ENCODE measurements at regions not wholly inside any gene's neighbourhood (a gene's known extent, or its start where the extent isn't known, plus 50 kb on each side); places are given as distances from the start of the nearest gene placed in this dataset.

DNA sequence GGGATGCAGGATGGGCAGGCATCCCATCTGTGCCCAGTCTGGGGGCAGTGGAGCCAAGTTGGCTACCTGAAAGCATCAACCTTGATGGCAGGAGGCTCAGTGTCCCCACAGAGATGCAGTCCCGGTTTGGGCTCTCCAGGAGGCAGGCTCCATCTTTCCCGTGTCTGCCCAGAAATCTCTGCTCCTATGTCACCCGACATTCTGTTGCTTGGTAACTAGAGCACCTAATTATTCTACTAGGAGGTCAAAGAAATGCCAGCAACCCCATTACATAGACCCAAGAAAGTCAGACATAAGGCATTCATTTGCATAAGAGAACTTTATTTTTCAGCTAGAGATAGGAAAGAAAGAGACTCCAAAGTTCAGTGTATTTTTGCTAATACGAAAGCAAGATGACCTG is 100.3 kb upstream of the BACE2 start:
- no peaks in the 10 kb centered on the region for H3K9me3 ChIP-seq (ENCODE audit: control insufficient read depth, insufficient read depth, low read length)
- no peak overlapping the region for H3K9ac ChIP-seq (ENCODE audit: low read depth, low read length)
- no peaks in the 10 kb centered on the region for H3K36me3 ChIP-seq (ENCODE audit: insufficient read depth, low read length)
- H3K4me1 ChIP-seq (ENCODE audit: insufficient read depth, low read length): peaks cover 5% of the 10 kb centered on the region; the same call in 1 of the 2 replicates

- peak overlapping the region; percentile 24; the same call in 1 of the 2 replicates for H3K9ac ChIP-seq (ENCODE audit: low read depth, low read length)
- H3K9me3 ChIP-seq (ENCODE audit: control insufficient read depth, insufficient read depth, low read length): no peaks in the 10 kb centered on the region
- H3K4me1 ChIP-seq (ENCODE audit: insufficient read depth, low read length): peaks cover 5% of the 10 kb centered on the region; the same call in 1 of the 2 replicates
- H3K36me3 ChIP-seq (ENCODE audit: insufficient read depth, low read length): no peaks in the 10 kb centered on the region
These were observed 99.5 kb upstream of the BACE2 start for GRCh38 chr21:41068496-41068895.

DNA sequence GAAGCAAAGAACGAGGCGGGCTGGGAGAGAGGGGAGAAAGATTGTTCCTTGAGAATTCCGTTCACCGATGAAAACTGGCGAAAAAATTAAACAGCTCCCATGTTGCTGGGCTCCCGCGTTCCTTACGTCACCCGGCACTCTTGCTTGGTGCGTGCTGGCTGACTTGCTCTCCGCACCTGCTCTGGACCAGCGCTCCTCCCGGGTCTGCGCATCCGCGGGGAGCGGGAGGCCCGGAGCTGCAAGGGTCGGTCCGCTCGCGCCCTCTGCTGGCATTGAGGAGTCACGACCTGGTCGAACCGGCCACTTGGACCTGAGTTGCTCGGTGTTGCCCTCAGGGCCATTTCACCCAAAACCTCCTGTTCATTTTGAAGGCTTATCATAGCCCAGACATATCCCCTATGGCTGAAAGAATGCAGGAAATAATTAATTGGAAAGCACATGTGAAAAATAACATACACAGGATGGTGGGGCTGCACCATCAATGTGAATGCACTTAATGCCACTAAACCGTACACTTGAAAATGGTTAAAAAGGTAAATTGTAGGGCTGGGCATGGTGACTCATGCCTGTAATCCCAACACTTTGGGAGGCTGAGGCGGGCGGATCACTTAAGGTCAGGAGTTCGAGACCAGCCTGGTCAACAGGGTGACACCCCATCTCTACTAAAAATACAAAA is 98.9 kb upstream of the BACE2 start:
- Histone ChIP-seq H3K9me3 (ENCODE audit: control insufficient read depth, insufficient read depth, low read length) (no peaks in the 10 kb centered on the region), H3K4me1 (ENCODE audit: insufficient read depth, low read length) (peaks cover 5% of the 10 kb centered on the region; the same call in 1 of the 2 replicates), H3K36me3 (ENCODE audit: insufficient read depth, low read length) (no peaks in the 10 kb centered on the region), H3K9ac (ENCODE audit: low read depth, low read length) (peak overlapping the region; percentile 24; the same call in 1 of the 2 replicates)

DNA sequence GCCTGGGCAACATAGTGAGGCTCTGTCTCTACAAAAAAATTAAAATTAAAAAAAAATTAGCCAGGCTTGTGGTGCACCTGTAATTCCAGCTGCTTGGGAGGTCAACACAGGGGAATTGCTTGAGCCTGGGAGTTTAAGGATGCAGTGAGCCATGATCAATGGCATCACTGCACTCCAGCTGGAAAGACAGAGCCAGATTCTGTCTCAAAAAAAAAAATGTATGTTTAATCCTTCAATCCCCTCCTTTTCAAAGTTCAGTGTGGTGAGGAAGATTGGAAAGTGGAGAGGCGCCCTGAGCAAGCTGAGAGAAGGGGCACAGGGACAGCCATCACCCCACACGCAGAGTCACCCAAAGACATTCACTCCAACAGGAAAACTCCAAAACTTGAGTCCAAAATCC is 97.7 kb upstream of the BACE2 start:
- Histone ChIP-seq H3K9ac (ENCODE audit: low read depth, low read length) (no peak overlapping the region), H3K9me3 (ENCODE audit: control insufficient read depth, insufficient read depth, low read length) (no peaks in the 10 kb centered on the region), H3K4me1 (ENCODE audit: insufficient read depth, low read length) (peaks cover 5% of the 10 kb centered on the region; the same call in 1 of the 2 replicates), H3K36me3 (ENCODE audit: insufficient read depth, low read length) (no peaks in the 10 kb centered on the region)

DNA sequence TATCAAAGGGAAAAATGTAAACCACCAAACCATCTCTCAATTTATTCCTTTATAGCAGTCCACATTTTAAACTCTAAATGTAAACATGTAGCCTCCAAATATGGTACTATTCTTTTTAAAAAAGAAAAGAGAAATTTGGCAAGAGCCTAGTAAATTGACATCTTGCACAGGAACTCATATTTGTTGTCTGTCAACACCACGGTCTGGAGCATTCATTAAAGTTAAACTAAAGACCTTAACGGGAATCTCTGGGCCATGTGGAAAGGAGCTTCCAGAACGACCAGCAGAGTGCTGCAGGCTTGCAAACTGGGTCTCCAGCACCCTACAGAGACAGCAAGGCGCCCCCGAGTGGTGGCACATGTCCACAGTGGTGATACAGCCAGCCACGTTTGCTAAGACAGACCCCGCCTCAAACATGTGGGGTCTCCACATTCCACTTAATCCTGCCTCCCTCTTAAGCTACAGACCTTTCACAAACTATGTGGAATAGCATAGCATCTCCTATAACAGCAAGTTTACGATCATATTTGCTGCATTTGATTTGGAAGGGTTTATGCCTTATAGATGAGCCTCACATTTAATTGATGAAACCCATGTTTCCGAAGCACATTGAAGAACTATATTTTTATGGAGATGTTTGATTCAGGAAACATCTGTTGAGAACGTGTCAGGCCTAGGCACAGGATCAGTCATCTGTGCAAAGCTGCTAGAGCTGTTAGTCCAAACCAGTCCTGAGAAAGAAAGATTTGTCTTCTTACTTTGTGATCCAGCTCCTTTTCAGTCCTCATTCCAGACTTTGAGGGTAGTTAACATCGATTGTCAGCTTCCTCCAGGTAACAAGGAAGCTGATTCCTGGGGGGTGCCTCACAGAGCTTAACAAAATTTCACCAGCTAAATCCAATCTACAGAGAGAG is 96.4 kb upstream of the BACE2 start:
- peaks cover 5% of the 10 kb centered on the region; the same call in 1 of the 2 replicates for H3K4me1 ChIP-seq (ENCODE audit: insufficient read depth, low read length)

GRCh38 chr21:41073558-41073957 is 94.4 kb upstream of the BACE2 start:
- Histone ChIP-seq H3K36me3 (ENCODE audit: insufficient read depth, low read length) (no peaks in the 10 kb centered on the region), H3K4me1 (ENCODE audit: insufficient read depth, low read length) (peaks cover 2% of the 10 kb centered on the region; the same call in 1 of the 2 replicates)

More for the DNA sequence above, 96.4 kb upstream of the BACE2 start:
- Histone ChIP-seq H3K9me3 (ENCODE audit: control insufficient read depth, insufficient read depth, low read length) (no peaks in the 10 kb centered on the region), H3K9ac (ENCODE audit: low read depth, low read length) (no peak overlapping the region), H3K36me3 (ENCODE audit: insufficient read depth, low read length) (no peaks in the 10 kb centered on the region)

GRCh38 chr21:41074396-41075184 is 93.4 kb upstream of the BACE2 start:
- Histone ChIP-seq H3K4me1 (ENCODE audit: insufficient read depth, low read length) (no peaks in the 10 kb centered on the region), H3K9ac (ENCODE audit: low read depth, low read length) (no peak overlapping the region), H3K9me3 (ENCODE audit: control insufficient read depth, insufficient read depth, low read length) (no peaks in the 10 kb centered on the region), H3K36me3 (ENCODE audit: insufficient read depth, low read length) (no peaks in the 10 kb centered on the region)

More at GRCh38 chr21:41073558-41073957, 94.4 kb upstream of the BACE2 start:
- Histone ChIP-seq H3K9me3 (ENCODE audit: control insufficient read depth, insufficient read depth, low read length) (no peaks in the 10 kb centered on the region), H3K9ac (ENCODE audit: low read depth, low read length) (no peak overlapping the region)

DNA sequence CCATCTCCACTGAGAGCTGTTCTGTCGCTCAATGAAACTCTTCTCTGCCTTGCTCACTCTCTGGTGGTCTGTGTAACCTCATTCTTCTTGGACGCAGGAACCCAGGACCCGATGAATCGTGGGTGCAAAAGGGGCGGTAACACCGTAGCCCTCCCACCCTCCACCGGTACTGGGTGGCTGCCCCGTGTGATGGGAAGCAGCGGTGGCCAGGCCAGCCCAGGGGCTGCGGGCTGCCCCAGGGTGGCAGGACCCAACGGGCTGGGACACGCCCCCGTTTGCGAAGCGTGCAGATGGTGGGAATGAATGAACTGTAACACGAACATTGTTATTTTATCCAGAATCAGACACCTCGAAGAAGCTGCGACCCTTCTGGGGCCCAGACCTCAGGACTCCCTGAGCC is 92.3 kb upstream of the BACE2 start:
- Histone ChIP-seq H3K36me3 (ENCODE audit: insufficient read depth, low read length) (no peaks in the 10 kb centered on the region), H3K4me1 (ENCODE audit: insufficient read depth, low read length) (no peaks in the 10 kb centered on the region), H3K9me3 (ENCODE audit: control insufficient read depth, insufficient read depth, low read length) (no peaks in the 10 kb centered on the region), H3K9ac (ENCODE audit: low read depth, low read length) (no peak overlapping the region)

- Histone ChIP-seq H3K4me1 (ENCODE audit: insufficient read depth, low read length) (no peaks in the 10 kb centered on the region), H3K9me3 (ENCODE audit: control insufficient read depth, insufficient read depth, low read length) (no peaks in the 10 kb centered on the region), H3K9ac (ENCODE audit: low read depth, low read length) (no peak overlapping the region), H3K36me3 (ENCODE audit: insufficient read depth, low read length) (no peaks in the 10 kb centered on the region)
These were observed 91.9 kb upstream of the BACE2 start for GRCh38 chr21:41076064-41076463.

- Histone ChIP-seq H3K36me3 (ENCODE audit: insufficient read depth, low read length) (no peaks in the 10 kb centered on the region), H3K9me3 (ENCODE audit: control insufficient read depth, insufficient read depth, low read length) (no peaks in the 10 kb centered on the region), H3K4me1 (ENCODE audit: insufficient read depth, low read length) (no peaks in the 10 kb centered on the region), H3K9ac (ENCODE audit: low read depth, low read length) (no peak overlapping the region)
These were observed 88.8 kb upstream of the BACE2 start for GRCh38 chr21:41079159-41079558.

- no peaks in the 10 kb centered on the region for H3K4me1 ChIP-seq (ENCODE audit: insufficient read depth, low read length)
- no peak overlapping the region for H3K9ac ChIP-seq (ENCODE audit: low read depth, low read length)
- no peaks in the 10 kb centered on the region for H3K9me3 ChIP-seq (ENCODE audit: control insufficient read depth, insufficient read depth, low read length)
- no peaks in the 10 kb centered on the region for H3K36me3 ChIP-seq (ENCODE audit: insufficient read depth, low read length)
These were observed 87.4 kb upstream of the BACE2 start for GRCh38 chr21:41080485-41081121.

DNA sequence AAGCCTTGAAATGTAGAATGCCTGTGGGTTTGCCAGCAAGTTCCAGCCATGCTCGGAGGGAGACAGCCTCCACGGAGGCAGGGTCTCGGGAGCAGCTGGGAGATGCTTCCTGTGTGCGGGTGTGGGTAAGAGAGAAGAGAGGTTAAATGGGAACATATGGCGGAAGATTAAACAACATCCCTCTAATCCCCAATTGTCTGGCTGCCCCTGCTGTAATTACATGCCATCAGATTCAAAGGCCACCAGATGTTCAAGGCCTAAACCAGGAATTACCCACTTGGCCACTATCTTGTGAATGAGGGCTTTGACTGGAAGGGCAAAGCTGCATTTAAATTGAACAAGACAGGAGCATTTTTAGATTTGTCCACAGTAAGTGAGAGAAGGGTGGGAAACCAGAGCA is 81.4 kb upstream of the BACE2 start:
- Histone ChIP-seq H3K9ac (ENCODE audit: low read depth, low read length) (no peak overlapping the region), H3K36me3 (ENCODE audit: insufficient read depth, low read length) (no peaks in the 10 kb centered on the region), H3K4me1 (ENCODE audit: insufficient read depth, low read length) (no peaks in the 10 kb centered on the region), H3K9me3 (ENCODE audit: control insufficient read depth, insufficient read depth, low read length) (no peaks in the 10 kb centered on the region)

GRCh38 chr21:41090981-41091380 is 77.0 kb upstream of the BACE2 start:
- Histone ChIP-seq H3K36me3 (ENCODE audit: insufficient read depth, low read length) (no peaks in the 10 kb centered on the region), H3K9ac (ENCODE audit: low read depth, low read length) (no peak overlapping the region), H3K9me3 (ENCODE audit: control insufficient read depth, insufficient read depth, low read length) (no peaks in the 10 kb centered on the region), H3K4me1 (ENCODE audit: insufficient read depth, low read length) (no peaks in the 10 kb centered on the region)

DNA sequence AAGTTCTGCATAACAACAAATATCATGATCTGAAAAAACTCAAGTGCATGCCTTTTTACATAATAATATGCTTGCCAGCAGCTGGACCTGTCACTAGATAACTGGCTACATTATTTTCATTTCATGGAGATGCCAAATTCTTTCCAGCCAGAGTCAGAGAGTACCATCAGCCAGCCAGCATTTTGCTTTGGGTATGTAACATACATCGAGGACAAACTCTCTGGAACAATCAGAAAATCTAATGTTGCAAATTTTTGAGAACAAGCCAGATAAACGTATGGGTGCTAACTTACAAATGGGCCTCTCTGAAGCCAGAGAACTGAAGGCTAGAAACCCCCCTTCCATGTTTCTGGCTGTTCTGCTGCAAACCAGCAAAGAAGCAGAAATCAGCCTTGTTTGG is 76.3 kb upstream of the BACE2 start:
- H3K9me3 ChIP-seq (ENCODE audit: control insufficient read depth, insufficient read depth, low read length): no peaks in the 10 kb centered on the region
- H3K9ac ChIP-seq (ENCODE audit: low read depth, low read length): no peak overlapping the region
- H3K36me3 ChIP-seq (ENCODE audit: insufficient read depth, low read length): no peaks in the 10 kb centered on the region

More for the DNA sequence above, 76.3 kb upstream of the BACE2 start:
- no peaks in the 10 kb centered on the region for H3K4me1 ChIP-seq (ENCODE audit: insufficient read depth, low read length)

All from ES-I3 (cell line).